CD4-positive, alpha-beta T cell treated with Interleukin-4 for 4 hours (primary cell): ENCODE measurements at regions not wholly inside any gene's neighbourhood (a gene's known extent, or its start where the extent isn't known, plus 50 kb on each side); places are given as distances from the start of the nearest gene placed in this dataset.
A peak's percentile ranks its signal among the peaks of the same experiment; 100 is the strongest.

Experiments used
- DNase-seq: peaks from one replicate; pipeline ENCODE4 v3.0.0-alpha.2; 2020

- no peak for DNase-seq
These were observed 67.9 kb upstream of the FRY start for GRCh38 chr13:31963631-31964030.

GRCh38 chr13:31964168-31964567, 67.4 kb upstream of the FRY start:
- DNase-seq, result no peak

DNA sequence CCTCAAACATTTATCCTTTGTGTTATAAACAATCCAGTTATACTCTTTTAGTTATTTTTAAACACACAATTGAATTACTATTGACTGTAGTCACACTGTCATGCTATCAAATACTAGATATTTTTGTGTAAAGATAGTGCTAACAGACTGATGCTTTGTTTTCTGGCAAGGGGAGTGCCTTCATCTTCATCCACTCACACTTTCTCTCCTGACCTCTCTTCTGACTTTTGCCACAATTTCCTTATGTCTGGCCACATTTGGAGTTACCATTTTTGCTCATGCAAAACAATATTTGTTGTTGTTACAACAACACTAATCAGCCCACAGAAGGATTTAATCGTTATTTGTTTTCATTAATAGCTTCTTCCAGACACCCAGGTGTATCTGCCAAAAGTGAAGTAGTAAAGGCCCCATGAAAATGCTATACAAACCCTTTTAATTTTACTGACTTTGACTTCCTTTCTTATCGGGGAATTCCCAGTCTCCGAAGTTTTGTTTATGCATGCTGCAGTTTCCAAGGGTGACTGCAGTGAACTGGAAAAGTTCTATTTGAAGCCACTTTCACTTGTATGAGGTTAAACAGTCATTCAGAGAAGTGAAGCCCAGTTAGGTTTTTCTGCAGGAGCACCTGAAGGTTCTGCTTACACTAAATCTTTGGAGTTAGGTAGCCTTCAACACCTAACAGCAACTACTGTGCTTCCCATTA, 66.1 kb upstream of the FRY start:
- DNase-seq, result peak; percentile 33

DNA sequence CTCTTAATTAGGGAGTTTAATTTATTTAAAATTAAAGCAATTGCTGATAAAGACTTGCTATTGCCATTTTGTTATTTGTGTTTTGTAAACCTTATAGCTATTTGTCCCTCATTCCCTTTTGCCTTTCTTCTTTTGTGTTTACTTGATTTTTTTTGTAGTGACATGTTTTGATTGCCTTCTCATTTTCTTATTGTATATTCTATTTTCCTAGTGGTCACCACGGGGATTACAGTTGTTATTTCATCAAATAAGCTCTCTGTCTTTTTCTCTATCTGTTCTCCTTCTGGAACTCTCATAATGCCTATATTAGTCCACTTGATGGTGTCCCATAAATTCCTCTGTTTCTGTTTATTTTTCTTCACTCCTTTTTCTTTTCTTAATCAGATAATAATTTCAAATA, 64.4 kb upstream of the FRY start:
- no peak for DNase-seq

- no peak for DNase-seq
These were observed 63.1 kb upstream of the FRY start for GRCh38 chr13:31968473-31968872.

GRCh38 chr13:31970231-31970930, 61.2 kb upstream of the FRY start:
- no peak for DNase-seq

DNA sequence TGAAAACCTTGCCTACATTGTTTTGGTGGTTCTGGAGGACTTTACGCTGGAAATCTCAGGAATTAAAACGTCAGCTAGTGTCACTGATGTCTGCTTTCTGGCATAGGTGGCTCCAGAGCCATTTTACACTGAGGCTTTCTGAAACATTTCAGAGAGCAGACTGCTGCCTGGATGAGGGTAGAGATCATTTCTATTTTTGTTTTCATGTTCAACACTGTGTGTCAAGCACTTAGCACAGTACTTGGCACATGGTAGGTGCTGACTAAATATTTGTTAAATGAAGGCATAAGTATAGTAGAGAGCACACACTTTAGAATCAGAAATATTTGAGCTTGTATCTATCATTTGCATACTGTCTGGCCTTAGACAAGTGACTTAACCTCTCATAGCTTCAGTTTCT, 59.1 kb upstream of the FRY start:
- DNase-seq, result no peak

DNA sequence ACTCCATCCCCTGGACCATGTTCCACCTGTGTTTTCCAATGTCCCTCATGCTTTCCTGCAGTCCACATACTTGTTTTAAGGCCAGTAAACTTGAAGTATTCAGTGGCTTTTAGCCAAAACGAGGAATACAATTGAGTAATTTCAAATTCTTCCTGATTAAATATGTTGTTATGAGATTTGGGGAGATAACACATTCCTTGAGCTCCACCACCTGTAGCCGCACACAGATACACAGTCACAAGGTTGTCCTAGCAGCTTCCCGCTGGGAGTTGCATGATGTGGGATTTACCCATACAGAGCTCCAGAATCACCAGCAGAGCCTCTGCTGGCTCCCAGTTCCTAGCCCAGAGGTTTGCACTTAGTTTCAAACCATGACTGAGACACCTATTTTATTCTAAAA, 53.6 kb upstream of the FRY start:
- no peak for DNase-seq

DNA sequence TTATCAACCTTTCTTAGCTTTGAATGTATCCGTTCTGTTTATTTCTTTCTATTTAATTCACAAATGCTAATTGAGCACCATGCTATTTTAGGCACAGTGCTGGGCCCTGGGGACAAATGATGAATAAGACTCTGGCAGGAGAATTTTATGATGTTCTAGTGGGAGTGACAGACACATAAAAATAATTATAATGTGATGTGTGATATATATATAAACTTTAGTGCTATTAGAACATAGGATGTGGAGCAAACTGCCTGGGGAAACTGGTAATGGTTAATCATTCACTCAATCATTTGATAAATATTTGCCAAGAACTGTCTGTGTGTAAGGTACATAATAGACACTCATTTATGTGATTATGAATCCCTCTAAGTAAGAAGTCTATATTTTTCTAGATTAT, 50.7 kb upstream of the FRY start:
- DNase-seq, result no peak
